ENCODE measurements at regions not wholly inside any gene's neighbourhood (a gene's known extent, or its start where the extent isn't known, plus 50 kb on each side); places are given as distances from the start of the nearest gene placed in this dataset.

GRCh38 chr16:86868786-86869185 lies 290.4 kb downstream of the FOXL1 start:
- DNase-seq (ENCODE audit: low spot score), result no peak
- in situ Hi-C loops (cut with HindIII; ENCODE audit: low sequenced_read_pairs), result no loop called here

- in situ Hi-C loops (cut with HindIII; ENCODE audit: low sequenced_read_pairs), result no loop called here
- no peak for DNase-seq (ENCODE audit: low spot score)
Observed at GRCh38 chr16:86869288-86870022, 291.1 kb downstream of the FOXL1 start.

GRCh38 chr16:86870380-86870779 lies 292.0 kb downstream of the FOXL1 start:
- DNase-seq (ENCODE audit: low spot score), result no peak
- in situ Hi-C loops (cut with HindIII; ENCODE audit: low sequenced_read_pairs), result no loop called here

GRCh38 chr16:86872131-86872530 lies 293.8 kb downstream of the FOXL1 start:
- in situ Hi-C loops (cut with HindIII; ENCODE audit: low sequenced_read_pairs), result no loop called here
- DNase-seq (ENCODE audit: low spot score), result no peak

GRCh38 chr16:86872833-86873232 lies 294.5 kb downstream of the FOXL1 start:
- in situ Hi-C loops (cut with HindIII; ENCODE audit: low sequenced_read_pairs), result no loop called here

GRCh38 chr16:86874141-86874540 lies 295.8 kb downstream of the FOXL1 start:
- in situ Hi-C loops (cut with HindIII; ENCODE audit: low sequenced_read_pairs), result no loop called here
- no peak for DNase-seq (ENCODE audit: low spot score)

More at GRCh38 chr16:86872833-86873232, 294.5 kb downstream of the FOXL1 start:
- DNase-seq (ENCODE audit: low spot score), result no peak

GRCh38 chr16:86876499-86876898 lies 298.1 kb downstream of the FOXL1 start:
- no peak for DNase-seq (ENCODE audit: low spot score)
- in situ Hi-C loops (cut with HindIII; ENCODE audit: low sequenced_read_pairs), result no loop called here

GRCh38 chr16:86877108-86877507 lies 298.8 kb downstream of the FOXL1 start:
- DNase-seq (ENCODE audit: low spot score), result no peak
- in situ Hi-C loops (cut with HindIII; ENCODE audit: low sequenced_read_pairs), result no loop called here

GRCh38 chr16:86877835-86878234 lies 299.5 kb downstream of the FOXL1 start:
- in situ Hi-C loops (cut with HindIII; ENCODE audit: low sequenced_read_pairs), result no loop called here
- no peak for DNase-seq (ENCODE audit: low spot score)

GRCh38 chr16:86878236-86879080 lies 300.1 kb downstream of the FOXL1 start:
- in situ Hi-C loops (cut with HindIII; ENCODE audit: low sequenced_read_pairs), result no loop called here
- no peak for DNase-seq (ENCODE audit: low spot score)

GRCh38 chr16:86879268-86879667 lies 300.9 kb downstream of the FOXL1 start:
- in situ Hi-C loops (cut with HindIII; ENCODE audit: low sequenced_read_pairs), result no loop called here
- DNase-seq (ENCODE audit: low spot score), result no peak

- in situ Hi-C loops (cut with HindIII; ENCODE audit: low sequenced_read_pairs), result no loop called here
- no peak for DNase-seq (ENCODE audit: low spot score)
Observed at GRCh38 chr16:86880316-86881117, 302.2 kb downstream of the FOXL1 start.

- DNase-seq (ENCODE audit: low spot score), result no peak
- in situ Hi-C loops (cut with HindIII; ENCODE audit: low sequenced_read_pairs), result no loop called here
Observed at GRCh38 chr16:86881118-86881510, 302.8 kb downstream of the FOXL1 start.

- DNase-seq (ENCODE audit: low spot score), result no peak
- in situ Hi-C loops (cut with HindIII; ENCODE audit: low sequenced_read_pairs), result no loop called here
Observed at GRCh38 chr16:86881861-86882273, 303.5 kb downstream of the FOXL1 start.

GRCh38 chr16:86882586-86883280 lies 304.4 kb downstream of the FOXL1 start:
- in situ Hi-C loops (cut with HindIII; ENCODE audit: low sequenced_read_pairs), result no loop called here
- peak; percentile 1 for DNase-seq (ENCODE audit: low spot score)

GRCh38 chr16:86883583-86884389 lies 305.4 kb downstream of the FOXL1 start:
- in situ Hi-C loops (cut with HindIII; ENCODE audit: low sequenced_read_pairs), result no loop called here
- no peak for DNase-seq (ENCODE audit: low spot score)

GRCh38 chr16:86884390-86884650 lies 306.0 kb downstream of the FOXL1 start:
- in situ Hi-C loops (cut with HindIII; ENCODE audit: low sequenced_read_pairs), result no loop called here
- DNase-seq (ENCODE audit: low spot score), result no peak

- in situ Hi-C loops (cut with HindIII; ENCODE audit: low sequenced_read_pairs), result no loop called here
- no peak for DNase-seq (ENCODE audit: low spot score)
Observed at GRCh38 chr16:86885139-86885538, 306.8 kb downstream of the FOXL1 start.

- in situ Hi-C loops (cut with HindIII; ENCODE audit: low sequenced_read_pairs), result no loop called here
- no peak for DNase-seq (ENCODE audit: low spot score)
Observed at GRCh38 chr16:86886651-86887050, 308.3 kb downstream of the FOXL1 start.

Measured in G401 (cell line).